ENCODE measurements at regions not wholly inside any gene's neighbourhood (a gene's known extent, or its start where the extent isn't known, plus 50 kb on each side); places are given as distances from the start of the nearest gene placed in this dataset.

- Histone ChIP-seq H3K27ac (no peak overlapping the region), H3K9me3 (no peaks in the 10 kb centered on the region), H3K27me3 (no peaks in the 10 kb centered on the region), H3K4me1 (no peaks in the 10 kb centered on the region), H3K4me3 (no peak overlapping the region), H3K36me3 (no peaks in the 10 kb centered on the region)
- DNase-seq, result no peak
- intact Hi-C loops (cut with DNase I; ENCODE audit: low total_unique reads) (no loop called here), in situ Hi-C loops (cut with MboI; ENCODE audit: low pct_ligation_motif_present in 1 of 4, low pct_unique_long_range_greater_than_20kb in 1 of 4, low sequenced_read_pairs in 3 of 4) (no loop called here)
- TF ChIP-seq EP300 (IDR thresholded peaks at IDR 0.05; ENCODE audit: low read depth) (no peak), POLR2A (IDR thresholded peaks at IDR 0.05) (no peak), POLR2AphosphoS5 (IDR thresholded peaks at IDR 0.05) (no peak), CTCF (IDR thresholded peaks at IDR 0.05) (no peak)
- 65% methylated on average over 2 of the region's 2 CpGs; no CpG with 5 or more reads in 1 of the 2 donors for WGBS, 2 donors (ENCODE audit: low coverage in 1 of 2)
Measured at GRCh38 chr3:16108424-16108823, 66.1 kb upstream of the GALNT15 start.

DNA sequence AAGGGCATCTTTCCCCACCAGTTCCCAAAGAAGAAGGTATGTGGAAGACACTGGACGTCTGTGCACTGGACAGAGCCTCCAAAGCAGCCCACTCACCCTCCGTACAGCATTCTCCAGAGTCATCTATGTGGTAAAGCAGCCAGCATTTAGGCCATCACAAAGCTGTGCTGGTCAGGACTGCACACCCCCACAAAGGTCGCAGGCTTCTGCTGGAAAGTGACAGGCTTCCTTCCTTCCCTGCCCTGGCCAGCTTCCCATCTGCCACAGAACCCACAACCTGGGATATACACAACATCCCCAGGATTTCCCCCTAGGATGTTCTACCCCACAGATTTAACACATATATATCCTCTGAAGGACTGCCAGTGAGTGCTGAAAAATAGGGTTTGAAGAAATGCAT lies 64.6 kb upstream of the GALNT15 start:
- TF ChIP-seq CTCF (IDR thresholded peaks at IDR 0.05), result no peak
- no peak for TF ChIP-seq POLR2A (IDR thresholded peaks at IDR 0.05)
- no peak for TF ChIP-seq EP300 (IDR thresholded peaks at IDR 0.05; ENCODE audit: low read depth)
- no peak for TF ChIP-seq POLR2AphosphoS5 (IDR thresholded peaks at IDR 0.05)
- WGBS, 2 donors (ENCODE audit: low coverage in 1 of 2), result 71 to 77% methylated on average over 1 to 3 of the region's 3 CpGs
- intact Hi-C loops (cut with DNase I; ENCODE audit: low total_unique reads) (no loop called here), in situ Hi-C loops (cut with MboI; ENCODE audit: low pct_ligation_motif_present in 1 of 4, low pct_unique_long_range_greater_than_20kb in 1 of 4, low sequenced_read_pairs in 3 of 4) (no loop called here)
- Histone ChIP-seq H3K27me3 (no peaks in the 10 kb centered on the region), H3K36me3 (no peaks in the 10 kb centered on the region), H3K9me3 (no peaks in the 10 kb centered on the region), H3K4me3 (no peak overlapping the region), H3K27ac (no peak overlapping the region), H3K4me1 (no peaks in the 10 kb centered on the region)
- no peak for DNase-seq

- Histone ChIP-seq H3K36me3 (no peaks in the 10 kb centered on the region), H3K27me3 (no peaks in the 10 kb centered on the region), H3K9me3 (no peaks in the 10 kb centered on the region), H3K4me1 (no peaks in the 10 kb centered on the region), H3K27ac (no peak overlapping the region), H3K4me3 (no peak overlapping the region)
- in situ Hi-C loops (cut with MboI; ENCODE audit: low pct_ligation_motif_present in 1 of 4, low pct_unique_long_range_greater_than_20kb in 1 of 4, low sequenced_read_pairs in 3 of 4) (no loop called here), intact Hi-C loops (cut with DNase I; ENCODE audit: low total_unique reads) (no loop called here)
- no peak for DNase-seq
- TF ChIP-seq CTCF (IDR thresholded peaks at IDR 0.05), result no peak
- TF ChIP-seq POLR2AphosphoS5 (IDR thresholded peaks at IDR 0.05), result no peak
- no peak for TF ChIP-seq POLR2A (IDR thresholded peaks at IDR 0.05)
- no peak for TF ChIP-seq EP300 (IDR thresholded peaks at IDR 0.05; ENCODE audit: low read depth)
- WGBS, 2 donors (ENCODE audit: low coverage in 1 of 2), result 70% methylated on average over 1 of the region's 1 CpG; no CpG with 5 or more reads in 1 of the 2 donors
Measured at GRCh38 chr3:16112910-16113504, 61.5 kb upstream of the GALNT15 start.

DNA sequence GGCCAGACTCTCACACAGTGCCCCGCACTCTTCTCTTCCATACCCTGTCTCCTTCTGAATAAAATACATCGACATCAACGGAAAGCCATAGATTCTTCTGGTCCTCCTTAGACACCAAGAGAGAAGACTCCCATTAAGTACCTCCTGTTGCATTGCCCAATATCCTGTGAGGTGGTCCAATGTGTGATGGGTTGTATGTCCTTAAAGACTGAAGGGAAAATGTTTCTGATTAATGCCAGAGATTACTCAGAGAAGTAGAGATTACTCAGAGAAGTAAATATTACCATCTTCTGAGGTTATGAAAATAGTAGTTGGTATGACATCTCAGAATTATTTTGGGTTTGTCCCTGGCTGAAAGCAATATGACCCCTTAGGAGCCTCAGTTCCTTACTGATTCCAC lies 60.8 kb upstream of the GALNT15 start:
- Histone ChIP-seq H3K27ac (no peak overlapping the region), H3K27me3 (no peaks in the 10 kb centered on the region), H3K36me3 (no peaks in the 10 kb centered on the region), H3K9me3 (no peaks in the 10 kb centered on the region), H3K4me1 (no peaks in the 10 kb centered on the region), H3K4me3 (no peak overlapping the region)
- in situ Hi-C loops (cut with MboI; ENCODE audit: low pct_ligation_motif_present in 1 of 4, low pct_unique_long_range_greater_than_20kb in 1 of 4, low sequenced_read_pairs in 3 of 4) (no loop called here), intact Hi-C loops (cut with DNase I; ENCODE audit: low total_unique reads) (no loop called here)
- WGBS, 2 donors (ENCODE audit: low coverage in 1 of 2), result 78 to 94% methylated on average over 3 of the region's 3 CpGs
- TF ChIP-seq EP300 (IDR thresholded peaks at IDR 0.05; ENCODE audit: low read depth) (no peak), POLR2AphosphoS5 (IDR thresholded peaks at IDR 0.05) (no peak), CTCF (IDR thresholded peaks at IDR 0.05) (no peak), POLR2A (IDR thresholded peaks at IDR 0.05) (no peak)
- no peak for DNase-seq

All from transverse colon (tissue), 4 donors.